Right atrium auricular region (tissue), 2 donors: ENCODE measurements at regions not wholly inside any gene's neighbourhood (a gene's known extent, or its start where the extent isn't known, plus 50 kb on each side); places are given as distances from the start of the nearest gene placed in this dataset.
"Not testable (repeated sequence)": the region's sequence is repeated elsewhere in the genome, so short reads cannot be mapped to it uniquely, and the experiment has no call there.

Experiments used
- DNase-seq: peaks from one replicate; pipeline ENCODE4 v3.0.0-alpha.2; 2019; ENCODE audit warnings: low spot score
- H3K27ac ChIP-seq, 2 donors: fragments of 200-600 bp; sonication (generic); 1 replicate in 1 of 2; 2 replicates in 1 of 2; pipeline ENCODE4 v1.5.1; 2016 to 2019
- H3K27me3 ChIP-seq, 2 donors: fragments of 200-600 bp; sonication (generic); one replicate each; pipeline versions ENCODE4 v1.5.1 to v1.6.0; 2017 to 2019
- H3K36me3 ChIP-seq: fragments of 200-600 bp; sonication (generic); one replicate; pipeline ENCODE4 v1.5.1; 2016
- H3K4me1 ChIP-seq, 2 donors: fragments of 200-600 bp; sonication (generic); one replicate each; pipeline versions ENCODE4 v1.5.1 to v1.6.0; 2017 to 2019
- H3K4me3 ChIP-seq, 2 donors: fragments of 200-600 bp; sonication (generic); 1 replicate in 1 of 2; 2 replicates in 1 of 2; pipeline ENCODE4 v1.5.1; 2017 to 2019; ENCODE audit warnings: mild to moderate bottlenecking in 1 of 2, moderate library complexity in 1 of 2
- H3K9me3 ChIP-seq, 2 donors: fragments of 200-600 bp; sonication (generic); one replicate each; pipeline ENCODE4 v1.5.1; 2019
- TF ChIP-seq, protein P1 (sequence below), 2 donors: fragments of 200-600 bp; sonication (generic); IDR thresholded peaks; one replicate each; pipeline ENCODE4 v1.5.1; 2019; ENCODE audit warnings: antibody characterized with exemption in 2 of 2

DNA sequence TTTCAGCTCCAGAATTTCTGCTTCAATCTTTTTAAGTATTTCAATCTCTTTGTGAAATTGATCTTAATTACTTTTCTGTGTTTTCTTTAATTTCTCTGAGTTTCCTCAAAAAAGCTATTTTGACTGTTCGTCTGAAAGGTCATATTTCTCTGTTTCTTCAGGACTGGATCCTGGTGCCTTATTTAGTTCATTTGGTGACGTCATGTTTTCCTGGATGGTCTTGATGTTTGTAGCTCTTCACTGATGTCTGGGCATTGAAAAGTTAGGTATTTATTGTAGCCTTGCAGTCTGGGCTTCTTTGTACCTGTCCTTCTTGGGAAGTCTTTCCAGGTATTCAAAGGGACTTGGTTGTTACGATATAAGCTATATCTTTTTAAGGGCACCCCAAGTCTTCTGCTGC lies 998.7 kb downstream of the NCAM2 start:
- no peaks in the 10 kb centered on the region for H3K27me3 ChIP-seq
- TF ChIP-seq, protein P1, sequence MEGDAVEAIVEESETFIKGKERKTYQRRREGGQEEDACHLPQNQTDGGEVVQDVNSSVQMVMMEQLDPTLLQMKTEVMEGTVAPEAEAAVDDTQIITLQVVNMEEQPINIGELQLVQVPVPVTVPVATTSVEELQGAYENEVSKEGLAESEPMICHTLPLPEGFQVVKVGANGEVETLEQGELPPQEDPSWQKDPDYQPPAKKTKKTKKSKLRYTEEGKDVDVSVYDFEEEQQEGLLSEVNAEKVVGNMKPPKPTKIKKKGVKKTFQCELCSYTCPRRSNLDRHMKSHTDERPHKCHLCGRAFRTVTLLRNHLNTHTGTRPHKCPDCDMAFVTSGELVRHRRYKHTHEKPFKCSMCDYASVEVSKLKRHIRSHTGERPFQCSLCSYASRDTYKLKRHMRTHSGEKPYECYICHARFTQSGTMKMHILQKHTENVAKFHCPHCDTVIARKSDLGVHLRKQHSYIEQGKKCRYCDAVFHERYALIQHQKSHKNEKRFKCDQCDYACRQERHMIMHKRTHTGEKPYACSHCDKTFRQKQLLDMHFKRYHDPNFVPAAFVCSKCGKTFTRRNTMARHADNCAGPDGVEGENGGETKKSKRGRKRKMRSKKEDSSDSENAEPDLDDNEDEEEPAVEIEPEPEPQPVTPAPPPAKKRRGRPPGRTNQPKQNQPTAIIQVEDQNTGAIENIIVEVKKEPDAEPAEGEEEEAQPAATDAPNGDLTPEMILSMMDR (IDR thresholded peaks at IDR 0.05): no peak
- H3K36me3 ChIP-seq: no peaks in the 10 kb centered on the region
- no peaks in the 10 kb centered on the region for H3K9me3 ChIP-seq
- H3K27ac ChIP-seq: no peak overlapping the region
- no peaks in the 10 kb centered on the region for H3K4me1 ChIP-seq
- no peak overlapping the region for H3K4me3 ChIP-seq
- no peak for DNase-seq

DNA sequence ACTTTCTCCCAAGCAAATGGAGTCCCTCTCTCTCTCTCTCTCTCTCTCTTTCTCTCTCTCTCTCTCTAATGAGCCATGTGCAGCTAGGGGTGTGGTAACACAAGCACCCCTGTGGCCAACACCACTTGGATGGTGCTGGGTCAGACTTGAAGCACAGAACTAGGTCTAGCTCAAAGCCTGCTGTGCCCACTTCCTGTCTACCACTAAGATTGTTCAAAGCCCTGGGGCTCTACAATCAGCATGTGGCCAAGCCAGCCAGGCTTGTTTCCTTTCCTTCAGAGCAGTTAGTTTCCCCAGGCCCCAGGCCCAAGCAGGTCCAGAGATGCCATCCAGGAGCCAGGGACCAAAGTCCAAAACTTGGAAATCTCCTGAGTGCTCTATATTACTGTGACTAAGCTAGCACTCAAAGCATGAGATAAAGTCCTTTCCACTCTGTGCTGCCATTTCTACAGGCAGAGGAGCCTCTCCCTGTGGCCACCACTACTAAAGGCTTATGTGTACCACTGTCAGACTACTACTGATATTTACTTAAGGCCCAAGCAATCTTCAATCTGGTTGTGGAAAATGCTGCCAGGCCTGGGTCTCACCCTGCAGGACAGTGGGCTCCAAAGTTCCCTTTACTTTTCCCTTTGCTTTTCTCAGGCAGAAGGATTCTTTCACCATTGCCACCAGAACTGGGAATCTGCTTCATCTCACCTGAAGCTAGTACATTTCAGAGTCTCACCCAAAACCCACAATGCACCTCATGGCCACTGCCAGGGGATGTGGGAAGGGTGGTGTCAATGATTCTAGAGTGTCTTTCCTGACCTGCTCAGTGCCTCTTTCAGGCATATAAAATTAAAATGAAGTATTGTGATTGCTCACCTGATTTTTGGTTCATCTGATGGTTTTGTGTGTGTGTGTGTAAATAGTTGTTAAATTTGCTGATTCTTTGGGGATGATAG lies 999.5 kb downstream of the NCAM2 start:
- Histone ChIP-seq H3K36me3 (no peaks in the 10 kb centered on the region), H3K27me3 (no peaks in the 10 kb centered on the region), H3K9me3 (no peaks in the 10 kb centered on the region), H3K4me1 (no peaks in the 10 kb centered on the region), H3K27ac (no peak overlapping the region), H3K4me3 (no peak overlapping the region)
- TF ChIP-seq, protein P1 (IDR thresholded peaks at IDR 0.05): no peak
- no peak for DNase-seq

DNA sequence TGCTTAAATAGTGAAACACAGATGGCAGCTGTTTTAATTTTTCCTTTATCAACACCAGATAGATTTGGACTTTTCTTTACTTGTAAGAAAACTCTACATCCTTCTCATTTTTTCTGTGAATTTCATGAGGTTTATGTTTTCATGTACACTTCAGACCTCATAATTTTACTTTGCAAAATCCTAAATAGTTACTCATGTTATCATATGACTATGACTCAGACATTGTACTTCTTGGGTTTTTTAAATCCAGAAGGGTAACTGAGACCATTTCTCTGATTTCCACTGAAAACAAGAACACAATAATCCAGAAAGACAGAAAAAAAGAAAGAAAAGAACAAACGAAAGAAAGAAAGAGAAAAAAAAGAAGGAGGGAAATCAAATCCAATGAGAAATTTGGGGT lies 1021.6 kb downstream of the NCAM2 start:
- no peaks in the 10 kb centered on the region for H3K27me3 ChIP-seq
- H3K4me3 ChIP-seq: no peak overlapping the region
- no peaks in the 10 kb centered on the region for H3K9me3 ChIP-seq
- DNase-seq: no peak
- TF ChIP-seq, protein P1 (IDR thresholded peaks at IDR 0.05): no peak
- no peaks in the 10 kb centered on the region for H3K4me1 ChIP-seq
- H3K36me3 ChIP-seq: no peaks in the 10 kb centered on the region
- H3K27ac ChIP-seq: no peak overlapping the region

DNA sequence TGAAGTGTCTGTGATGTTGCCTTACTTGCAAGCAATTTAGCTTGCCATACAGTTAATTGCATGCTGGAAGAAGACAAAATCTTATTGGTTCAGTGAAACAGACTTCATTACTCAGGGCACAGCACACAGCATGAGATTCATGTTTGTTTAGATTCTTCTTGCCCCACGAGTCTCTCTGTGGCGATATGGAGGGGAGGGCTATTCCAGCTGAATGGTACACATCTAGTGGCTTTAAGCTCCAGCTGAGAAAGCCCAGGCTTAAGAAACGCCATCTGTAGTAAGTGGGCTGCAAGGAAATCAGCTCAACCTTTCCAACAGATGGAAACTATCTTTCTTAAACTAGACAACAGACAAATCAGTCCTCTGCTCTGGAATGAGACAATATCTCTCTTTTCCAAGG lies 1022.0 kb downstream of the NCAM2 start:
- Histone ChIP-seq H3K27me3 (no peaks in the 10 kb centered on the region), H3K27ac (no peak overlapping the region), H3K4me1 (no peaks in the 10 kb centered on the region), H3K36me3 (no peaks in the 10 kb centered on the region), H3K9me3 (no peaks in the 10 kb centered on the region), H3K4me3 (no peak overlapping the region)
- TF ChIP-seq, protein P1 (IDR thresholded peaks at IDR 0.05): no peak
- DNase-seq: no peak

DNA sequence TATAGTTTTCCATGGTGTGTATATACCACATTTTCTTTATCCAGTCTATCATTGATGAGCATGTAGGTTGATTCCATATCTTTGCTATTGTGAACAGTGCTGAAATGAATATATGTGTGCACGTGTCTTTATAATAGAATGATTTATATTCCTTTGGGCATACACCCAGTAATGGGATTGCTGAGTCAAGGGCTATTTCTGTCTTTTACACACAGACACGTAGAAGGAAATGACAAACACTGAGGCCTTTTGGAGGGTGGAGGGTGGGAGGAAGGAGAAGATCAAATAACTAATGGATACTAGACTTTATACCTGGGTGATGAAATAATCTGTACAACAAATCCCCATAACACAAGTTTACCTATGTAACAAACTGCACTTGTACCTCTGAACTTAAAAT lies 1025.7 kb downstream of the NCAM2 start:
- DNase-seq, H3K9me3 ChIP-seq, H3K27ac ChIP-seq, H3K27me3 ChIP-seq, H3K4me1 ChIP-seq, H3K4me3 ChIP-seq, H3K36me3 ChIP-seq: not testable (repeated sequence)

DNA sequence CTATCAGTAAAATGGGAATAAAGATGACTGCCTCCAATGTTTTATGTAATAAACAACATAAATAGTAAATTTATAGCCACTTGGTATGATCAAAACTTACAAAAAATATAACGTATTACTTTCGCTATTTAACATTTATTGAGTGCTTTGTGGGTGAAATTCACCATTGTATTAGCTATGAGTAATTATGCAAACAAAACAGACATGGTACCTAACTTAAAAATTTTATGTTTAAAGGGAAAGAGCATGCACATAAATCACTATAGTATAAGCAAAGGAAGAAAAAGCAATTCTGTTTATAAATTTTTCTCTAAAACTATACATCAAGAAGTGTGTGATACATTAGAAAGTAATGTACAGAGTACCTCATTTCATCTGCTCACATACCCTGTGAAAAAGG lies 1046.2 kb downstream of the NCAM2 start:
- no peaks in the 10 kb centered on the region for H3K36me3 ChIP-seq
- TF ChIP-seq, protein P1 (IDR thresholded peaks at IDR 0.05): no peak
- H3K27me3 ChIP-seq: no peaks in the 10 kb centered on the region
- H3K27ac ChIP-seq: no peak overlapping the region
- no peak for DNase-seq
- no peak overlapping the region for H3K4me3 ChIP-seq
- no peaks in the 10 kb centered on the region for H3K9me3 ChIP-seq
- no peaks in the 10 kb centered on the region for H3K4me1 ChIP-seq
